ENCODE measurements at regions not wholly inside any gene's neighbourhood (a gene's known extent, or its start where the extent isn't known, plus 50 kb on each side); places are given as distances from the start of the nearest gene placed in this dataset.
"Not testable (repeated sequence)": the region's sequence is repeated elsewhere in the genome, so short reads cannot be mapped to it uniquely, and the experiment has no call there.

DNA sequence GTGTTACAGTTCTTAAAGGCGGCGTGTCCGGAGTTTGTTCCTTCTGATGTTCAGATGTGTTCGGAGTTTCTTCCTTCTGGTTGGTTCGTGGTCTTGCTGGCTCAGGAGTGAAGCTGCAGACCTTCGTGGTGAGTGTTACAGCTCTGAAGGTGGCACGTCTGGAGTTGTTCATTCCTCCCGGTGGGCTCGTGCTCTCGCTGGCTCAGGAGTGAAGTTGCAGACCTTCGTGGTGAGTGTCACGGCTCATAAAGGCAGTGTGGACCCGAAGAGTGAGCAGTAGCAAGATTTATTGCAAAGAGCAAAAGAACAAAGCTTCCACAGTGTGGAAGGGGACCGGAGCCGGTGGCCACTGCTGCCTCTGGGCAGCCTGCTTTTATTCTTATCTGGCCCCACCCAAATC, 65.3 kb upstream of the NDST4 start:
- TF ChIP-seq, protein P1, sequence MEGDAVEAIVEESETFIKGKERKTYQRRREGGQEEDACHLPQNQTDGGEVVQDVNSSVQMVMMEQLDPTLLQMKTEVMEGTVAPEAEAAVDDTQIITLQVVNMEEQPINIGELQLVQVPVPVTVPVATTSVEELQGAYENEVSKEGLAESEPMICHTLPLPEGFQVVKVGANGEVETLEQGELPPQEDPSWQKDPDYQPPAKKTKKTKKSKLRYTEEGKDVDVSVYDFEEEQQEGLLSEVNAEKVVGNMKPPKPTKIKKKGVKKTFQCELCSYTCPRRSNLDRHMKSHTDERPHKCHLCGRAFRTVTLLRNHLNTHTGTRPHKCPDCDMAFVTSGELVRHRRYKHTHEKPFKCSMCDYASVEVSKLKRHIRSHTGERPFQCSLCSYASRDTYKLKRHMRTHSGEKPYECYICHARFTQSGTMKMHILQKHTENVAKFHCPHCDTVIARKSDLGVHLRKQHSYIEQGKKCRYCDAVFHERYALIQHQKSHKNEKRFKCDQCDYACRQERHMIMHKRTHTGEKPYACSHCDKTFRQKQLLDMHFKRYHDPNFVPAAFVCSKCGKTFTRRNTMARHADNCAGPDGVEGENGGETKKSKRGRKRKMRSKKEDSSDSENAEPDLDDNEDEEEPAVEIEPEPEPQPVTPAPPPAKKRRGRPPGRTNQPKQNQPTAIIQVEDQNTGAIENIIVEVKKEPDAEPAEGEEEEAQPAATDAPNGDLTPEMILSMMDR (conservative IDR thresholded peaks at IDR 0.05; ENCODE audit: low read length), result not testable (repeated sequence)
- TF ChIP-seq EZH2phosphoT487 (IDR thresholded peaks at IDR 0.05; ENCODE audit: borderline replicate concordance), result not testable (repeated sequence)
